ENCODE measurements at regions not wholly inside any gene's neighbourhood (a gene's known extent, or its start where the extent isn't known, plus 50 kb on each side); places are given as distances from the start of the nearest gene placed in this dataset.
A peak's percentile ranks its signal among the peaks of the same experiment; 100 is the strongest.

GRCh38 chr2:150023663-150024062, 436.1 kb upstream of the MMADHC start (continued):
- TF ChIP-seq SIN3A (IDR thresholded peaks at IDR 0.05; ENCODE audit: low read depth) (no peak), FOSL1 (IDR thresholded peaks at IDR 0.05; ENCODE audit: low read depth) (no peak), EGR1 (IDR thresholded peaks at IDR 0.05; ENCODE audit: low read depth) (no peak)

- Histone ChIP-seq H3K9me3 (ENCODE audit: control insufficient read depth in 1 of 2, insufficient read depth in 1 of 2, low read depth in 1 of 2, low read length in 2 of 2) (no peaks in the 10 kb centered on the region), H3K4me2 (ENCODE audit: low read length) (no peak overlapping the region), H3K36me3 (ENCODE audit: control insufficient read depth in 1 of 2, insufficient read depth in 2 of 2, low read length in 2 of 2) (no peaks in the 10 kb centered on the region), H3K79me2 (ENCODE audit: insufficient read depth, low read length) (no peaks in the 10 kb centered on the region), H3K27me3 (ENCODE audit: insufficient read depth, low read length) (no peaks in the 10 kb centered on the region), H2AFZ (ENCODE audit: low read depth, low read length, poor library complexity, severe bottlenecking) (peak overlapping the region; percentile 54), H4K20me1 (ENCODE audit: insufficient read depth) (no peaks in the 10 kb centered on the region), H3K9me2 (ENCODE audit: insufficient read depth) (no peaks in the 10 kb centered on the region), H3K9ac (ENCODE audit: low read length) (no peak overlapping the region), H3K4me3 (replicated peaks in 1 of 2; ENCODE audit: low read depth in 1 of 2, low read length in 2 of 2) (no peak overlapping the region), H3K27ac (ENCODE audit: low read depth, low read length) (no peak overlapping the region), H3K4me1 (ENCODE audit: control insufficient read depth in 1 of 2, insufficient read depth in 2 of 2, low read length in 2 of 2) (no peaks in the 10 kb centered on the region)
- no peak for DNase-seq (ENCODE audit: low read depth, low spot score)
- no peak for ATAC-seq
- no TSS peak for BruUV-seq (replicated peaks)
- CTCF ChIA-PET, result no interaction called here
- TF ChIP-seq SIN3A (IDR thresholded peaks at IDR 0.05; ENCODE audit: low read depth) (no peak), EZH2 (IDR thresholded peaks at IDR 0.05) (no peak), CEBPB (IDR thresholded peaks at IDR 0.05; ENCODE audit: low read depth) (no peak), REST (IDR thresholded peaks at IDR 0.05; ENCODE audit: low read depth) (no peak), ATF3 (IDR thresholded peaks at IDR 0.05) (no peak), ZBTB33 (IDR thresholded peaks at IDR 0.05; ENCODE audit: extremely low read depth, insufficient replicate concordance, low read length) (no peak), CBX3 (IDR thresholded peaks at IDR 0.05; ENCODE audit: low read depth) (no peak)
- RAD21 ChIA-PET (ENCODE audit: low non-redundant PET in 1 of 2, low total read pairs in 2 of 2, uncharacterized antibody in 2 of 2, unreplicated experiment in 2 of 2), result no interaction called here
- POLR2A ChIA-PET, result no interaction called here
- intact Hi-C loops (cut with micrococcal nuclease), result no loop called here
Measured at GRCh38 chr2:150023044-150023443, 435.5 kb upstream of the MMADHC start.
